Erythroblast (primary cell): ENCODE measurements at regions not wholly inside any gene's neighbourhood (a gene's known extent, or its start where the extent isn't known, plus 50 kb on each side); places are given as distances from the start of the nearest gene placed in this dataset.

ENCODE experiments used
- DNase-seq, 2 experiments: peaks; one replicate each; lab custom pipeline; 2025; lab: John Stamatoyannopoulos, UW
- GATA1 ChIP-seq: IDR thresholded peaks from 2 replicates; pipeline ENCODE4 v1.6.1; 2011; ENCODE audit warnings: low read depth, mild to moderate bottlenecking, control low read depth, low read length, moderate library complexity
- POLR2A ChIP-seq: IDR thresholded peaks from 2 replicates; pipeline ENCODE4 v1.6.1; 2011; ENCODE audit warnings: mild to moderate bottlenecking, low read length

- TF ChIP-seq GATA1 (no peak), POLR2A (no peak)
- no peak for DNase-seq
These were observed 865.7 kb upstream of the MGAT4C start for GRCh38 chr12:87121896-87122295.

GRCh38 chr12:87120440-87120839, 864.2 kb upstream of the MGAT4C start:
- TF ChIP-seq POLR2A = no peak
- no peak for TF ChIP-seq GATA1
- DNase-seq = peak in 1 of 2 experiments; percentile 1

GRCh38 chr12:87119713-87120112, 863.5 kb upstream of the MGAT4C start:
- DNase-seq = no peak
- TF ChIP-seq POLR2A (no peak), GATA1 (no peak)

- no peak for DNase-seq
- TF ChIP-seq POLR2A (no peak), GATA1 (no peak)
These were observed 861.3 kb upstream of the MGAT4C start for GRCh38 chr12:87117526-87117925.

- no peak for DNase-seq
- TF ChIP-seq POLR2A (no peak), GATA1 (no peak)
These were observed 860.6 kb upstream of the MGAT4C start for GRCh38 chr12:87116780-87117179.

GRCh38 chr12:87112571-87113345, 856.6 kb upstream of the MGAT4C start:
- no peak for DNase-seq
- TF ChIP-seq GATA1 (no peak), POLR2A (no peak)

- TF ChIP-seq GATA1 = no peak
- TF ChIP-seq POLR2A = no peak
- no peak for DNase-seq
These were observed 851.6 kb upstream of the MGAT4C start for GRCh38 chr12:87107766-87108165.

- no peak for DNase-seq
These were observed 851.1 kb upstream of the MGAT4C start for GRCh38 chr12:87107270-87107669.

GRCh38 chr12:87096082-87096585, 839.9 kb upstream of the MGAT4C start:
- DNase-seq = no peak
- TF ChIP-seq POLR2A = no peak
- no peak for TF ChIP-seq GATA1

More at GRCh38 chr12:87107270-87107669, 851.1 kb upstream of the MGAT4C start:
- TF ChIP-seq GATA1 (no peak), POLR2A (no peak)

- TF ChIP-seq POLR2A = no peak
- no peak for TF ChIP-seq GATA1
- DNase-seq = no peak
These were observed 838.2 kb upstream of the MGAT4C start for GRCh38 chr12:87094356-87094755.

- DNase-seq = no peak
- TF ChIP-seq POLR2A = no peak
- TF ChIP-seq GATA1 = no peak
These were observed 836.2 kb upstream of the MGAT4C start for GRCh38 chr12:87092421-87092820.

GRCh38 chr12:87086118-87086891, 830.1 kb upstream of the MGAT4C start:
- no peak for DNase-seq
- TF ChIP-seq GATA1 (no peak), POLR2A (no peak)

- no peak for DNase-seq
- TF ChIP-seq POLR2A = no peak
- no peak for TF ChIP-seq GATA1
These were observed 829.1 kb upstream of the MGAT4C start for GRCh38 chr12:87085286-87085685.

- TF ChIP-seq GATA1 (no peak), POLR2A (no peak)
- no peak for DNase-seq
These were observed 826.6 kb upstream of the MGAT4C start for GRCh38 chr12:87082756-87083155.
